ENCODE measurements at regions not wholly inside any gene's neighbourhood (a gene's known extent, or its start where the extent isn't known, plus 50 kb on each side); places are given as distances from the start of the nearest gene placed in this dataset.
"Not testable (repeated sequence)": the region's sequence is repeated elsewhere in the genome, so short reads cannot be mapped to it uniquely, and the experiment has no call there.

DNA sequence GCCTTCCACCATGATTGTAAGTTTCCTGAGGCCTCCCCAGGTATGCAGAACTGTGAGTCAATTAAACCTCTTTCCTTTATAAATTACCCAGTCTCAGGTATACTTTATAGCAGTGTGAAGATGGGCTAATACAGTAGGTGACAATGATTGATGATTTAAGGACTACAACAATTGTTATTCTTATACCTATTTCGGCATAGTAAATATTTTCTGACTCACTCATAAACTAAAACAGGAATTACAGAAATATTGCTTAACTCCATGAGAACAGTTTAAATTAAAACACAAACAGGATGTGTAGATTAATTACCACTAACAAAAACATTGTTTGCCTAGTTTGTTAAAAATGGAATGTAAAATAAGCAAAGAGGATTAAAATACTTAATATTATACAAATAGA lies 839.9 kb downstream of the LTN1 start:
- DNase-seq: no peak

DNA sequence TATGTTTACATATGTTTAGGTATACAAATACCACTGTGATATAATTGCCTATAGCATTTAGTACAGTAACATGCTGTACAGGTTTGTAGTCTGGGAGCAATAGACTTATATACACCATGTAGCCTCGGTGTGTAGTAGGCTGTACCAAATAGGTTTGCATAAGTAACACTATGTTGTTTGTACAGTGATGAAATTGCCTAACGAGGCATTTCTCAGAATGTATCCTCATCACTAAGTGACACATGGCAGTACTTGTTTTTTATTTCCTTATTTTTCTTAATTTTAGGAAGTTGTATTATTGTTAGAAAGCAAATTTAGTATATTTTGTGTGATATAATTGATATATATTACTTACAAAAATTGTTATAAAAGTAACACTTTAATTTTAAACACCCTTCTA lies 840.9 kb downstream of the LTN1 start:
- no peak for DNase-seq

DNA sequence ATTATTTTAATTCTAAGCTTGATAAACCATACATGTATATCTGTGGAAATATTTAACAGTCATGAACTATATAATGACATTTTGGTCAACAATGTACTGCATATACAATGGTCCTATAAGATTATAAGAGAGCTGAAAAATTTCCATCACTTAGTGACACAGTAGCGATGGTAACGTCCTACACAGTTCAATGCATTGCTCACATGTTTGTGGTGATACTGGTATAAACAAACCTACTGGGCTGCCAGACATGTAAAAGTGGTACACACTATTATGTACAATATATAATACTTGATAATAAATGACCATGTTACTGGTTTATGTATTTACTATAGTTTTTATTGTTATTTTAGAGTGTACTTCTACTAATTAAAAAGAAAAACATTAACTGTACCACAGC lies 841.9 kb downstream of the LTN1 start:
- no peak for DNase-seq

DNA sequence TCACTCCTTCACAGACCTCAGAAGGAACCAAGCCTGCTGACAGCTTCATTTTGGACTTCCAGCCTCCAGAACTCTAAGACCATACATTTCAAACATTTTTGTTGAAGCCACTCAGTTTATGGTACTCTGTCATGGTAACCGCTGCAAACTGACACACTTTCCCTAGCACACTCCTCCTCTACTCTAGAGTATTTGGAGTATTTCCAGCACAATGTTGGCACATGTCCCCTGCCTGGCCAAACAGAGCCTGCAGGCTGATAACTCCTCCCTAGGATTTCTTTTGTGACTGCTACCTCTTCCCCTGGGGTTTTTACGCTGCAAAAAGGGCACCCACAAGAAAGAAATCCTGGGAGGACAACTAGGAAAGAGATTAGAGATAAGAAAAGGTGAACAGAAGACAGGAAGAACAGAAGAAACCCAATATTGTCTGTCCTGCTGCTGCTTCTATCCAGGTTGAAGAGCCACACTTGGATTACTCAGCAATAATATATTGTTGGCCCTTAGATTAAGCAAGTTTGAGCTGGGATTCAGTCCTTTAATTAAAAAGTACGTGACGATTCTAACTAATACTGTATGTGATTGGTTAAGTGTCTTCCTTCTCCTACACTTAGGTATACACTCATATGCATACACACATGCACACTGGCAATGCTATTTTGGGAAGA lies 844.1 kb downstream of the LTN1 start:
- no peak for DNase-seq

DNA sequence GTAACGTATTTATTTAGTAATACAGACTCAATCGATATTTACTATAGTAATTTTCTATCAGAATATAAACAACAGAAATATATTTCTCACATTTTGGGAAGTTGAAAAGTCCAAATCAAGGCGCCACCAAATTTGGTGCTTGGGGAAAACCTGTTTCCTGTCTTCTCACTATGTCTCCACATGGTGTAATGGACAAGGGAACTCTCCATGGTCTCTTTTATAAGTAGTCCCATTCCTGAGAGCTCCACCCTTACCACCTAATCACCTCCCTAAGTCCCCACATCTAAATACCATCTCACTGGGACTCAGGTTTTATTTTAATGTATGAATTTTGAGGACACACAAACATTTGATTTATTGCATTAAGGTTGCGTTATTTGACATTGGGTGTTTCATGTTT lies 848.0 kb downstream of the LTN1 start:
- DNase-seq: no peak

DNA sequence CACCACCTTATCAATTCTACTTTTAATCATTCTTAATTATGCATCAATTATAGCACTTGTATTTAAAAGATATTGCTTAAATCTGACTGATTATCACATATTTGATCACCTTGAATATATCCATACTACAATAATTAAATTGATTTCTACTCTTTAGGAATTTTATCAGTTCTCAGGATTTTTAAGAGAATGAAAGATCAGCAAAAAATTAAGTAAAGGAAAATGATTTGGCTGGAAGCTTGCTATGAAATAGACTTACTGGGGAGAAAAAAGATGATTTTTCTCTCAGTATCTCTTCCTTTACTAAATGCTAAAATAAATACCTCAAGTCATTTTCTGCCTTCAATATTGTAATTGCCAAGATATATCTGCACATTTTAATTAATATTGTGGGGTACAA lies 848.6 kb downstream of the LTN1 start:
- no peak for DNase-seq

DNA sequence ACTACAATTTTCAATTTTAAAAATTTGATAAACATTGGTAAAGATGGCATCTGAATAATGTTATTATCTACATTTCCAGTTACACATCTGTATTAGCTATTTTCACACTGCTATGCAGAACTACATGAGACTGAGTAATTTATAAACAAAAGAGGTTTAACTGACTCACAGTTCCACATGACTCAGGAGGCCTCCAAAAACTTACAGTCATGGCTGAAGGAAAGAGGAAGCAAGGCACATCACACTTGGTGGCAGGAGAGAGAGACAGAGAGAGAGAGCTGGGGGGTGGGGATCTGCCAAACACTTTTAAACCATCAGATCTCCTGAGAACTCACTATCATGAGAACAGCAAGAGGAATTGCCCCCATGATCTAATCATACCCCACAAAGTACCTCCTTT lies 850.0 kb downstream of the LTN1 start:
- DNase-seq: no peak

DNA sequence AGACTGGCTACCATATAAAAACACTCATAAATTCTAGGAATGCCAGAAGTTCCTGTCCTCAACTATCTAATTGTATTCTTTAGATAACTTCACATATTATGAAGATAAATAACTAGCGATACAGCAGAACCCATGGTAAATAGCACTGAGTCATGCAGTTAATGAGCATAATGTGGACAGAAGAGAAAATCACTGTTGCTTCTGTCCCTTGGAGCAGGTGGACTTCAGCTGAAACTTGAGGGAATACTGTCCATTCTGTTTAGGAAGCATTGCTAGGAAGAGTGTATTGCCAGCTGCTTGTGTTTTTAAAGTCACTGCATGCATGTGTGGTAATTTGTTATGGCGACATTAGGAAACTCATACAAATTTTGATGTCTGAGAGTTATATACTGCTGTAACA lies 854.4 kb downstream of the LTN1 start:
- DNase-seq: no peak

DNA sequence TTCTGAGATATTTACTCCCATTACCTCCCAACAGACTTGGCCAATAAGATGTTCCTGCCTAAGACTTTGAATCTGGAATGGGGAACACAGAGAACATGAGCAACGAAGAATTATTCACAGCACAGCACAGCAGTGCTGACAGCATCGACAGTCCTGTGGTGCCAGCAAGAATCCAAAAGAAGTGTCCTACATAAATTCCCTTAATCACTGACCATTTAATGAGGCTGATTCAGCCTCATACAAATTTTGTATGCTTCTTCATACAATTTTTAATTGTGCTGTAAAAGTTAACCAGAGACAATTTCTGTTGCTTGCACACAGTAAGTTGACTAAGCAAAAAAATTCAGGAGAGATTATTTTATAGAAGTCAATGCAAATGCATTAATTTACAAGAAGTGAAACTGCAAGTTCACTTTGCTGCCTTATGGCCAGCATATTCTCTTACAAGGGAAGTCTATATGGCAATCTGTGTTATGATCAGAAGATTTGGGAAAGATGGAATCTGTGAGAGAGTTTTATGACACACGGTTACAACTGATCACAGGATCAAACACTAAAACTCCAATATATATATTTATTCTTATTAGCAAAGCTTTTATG lies 855.9 kb downstream of the LTN1 start:
- DNase-seq: no peak

DNA sequence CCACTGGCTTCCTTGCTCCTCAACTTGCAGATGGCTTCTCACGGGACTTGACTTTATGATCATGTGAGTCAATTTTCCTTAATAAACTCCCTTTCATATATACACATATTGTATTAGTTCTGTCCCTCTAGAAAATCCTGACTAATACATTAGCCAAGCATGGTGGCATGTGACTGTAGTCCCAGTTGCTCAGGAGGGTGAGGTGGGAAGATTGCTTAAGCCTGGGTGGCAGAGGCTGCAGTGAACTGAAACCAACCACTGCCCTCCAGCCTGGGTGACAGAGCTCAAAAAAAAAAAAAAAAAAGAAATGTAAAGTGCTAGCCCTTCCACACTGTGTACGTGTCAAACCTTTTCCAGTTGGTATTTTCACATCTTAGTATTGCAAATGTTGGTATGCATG lies 857.0 kb downstream of the LTN1 start:
- DNase-seq: no peak

DNA sequence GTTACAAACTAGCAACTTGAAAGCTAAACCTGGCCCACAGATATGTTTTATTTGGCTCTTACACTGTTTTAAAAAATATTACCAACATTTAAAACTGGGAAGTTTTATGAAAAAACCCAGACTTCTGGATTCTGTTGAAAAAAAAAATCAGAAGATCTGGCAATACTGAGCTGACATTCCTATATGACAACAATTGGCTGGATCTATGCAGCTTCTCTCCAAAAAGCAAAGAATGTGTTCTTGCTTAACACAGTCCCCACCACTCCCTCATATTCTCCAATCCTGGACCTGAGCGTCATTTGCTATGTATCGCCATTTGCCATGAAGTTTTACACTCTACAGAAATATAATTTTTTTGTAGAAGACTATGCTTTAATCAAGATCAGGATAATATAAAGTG lies 859.6 kb downstream of the LTN1 start:
- no peak for DNase-seq

DNA sequence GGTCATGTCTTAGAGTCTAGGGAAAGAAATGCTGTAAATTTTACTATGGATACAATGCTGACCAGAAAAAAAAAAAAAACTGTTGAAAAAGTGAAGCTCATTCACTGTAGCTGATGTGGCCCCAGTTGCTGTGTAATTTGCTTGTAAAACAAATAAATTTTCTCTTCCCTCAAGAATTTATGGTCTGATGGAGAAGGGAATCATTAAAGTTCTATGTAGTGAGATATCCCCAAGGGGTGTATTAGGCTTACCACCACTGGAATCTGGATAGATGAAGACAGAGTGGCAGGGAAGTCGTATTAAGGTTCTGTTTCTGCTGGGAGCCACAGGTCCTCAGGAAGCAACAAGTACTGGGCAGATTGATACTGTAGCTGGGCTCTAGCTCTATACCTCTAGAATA lies 860.0 kb downstream of the LTN1 start:
- no peak for DNase-seq

DNA sequence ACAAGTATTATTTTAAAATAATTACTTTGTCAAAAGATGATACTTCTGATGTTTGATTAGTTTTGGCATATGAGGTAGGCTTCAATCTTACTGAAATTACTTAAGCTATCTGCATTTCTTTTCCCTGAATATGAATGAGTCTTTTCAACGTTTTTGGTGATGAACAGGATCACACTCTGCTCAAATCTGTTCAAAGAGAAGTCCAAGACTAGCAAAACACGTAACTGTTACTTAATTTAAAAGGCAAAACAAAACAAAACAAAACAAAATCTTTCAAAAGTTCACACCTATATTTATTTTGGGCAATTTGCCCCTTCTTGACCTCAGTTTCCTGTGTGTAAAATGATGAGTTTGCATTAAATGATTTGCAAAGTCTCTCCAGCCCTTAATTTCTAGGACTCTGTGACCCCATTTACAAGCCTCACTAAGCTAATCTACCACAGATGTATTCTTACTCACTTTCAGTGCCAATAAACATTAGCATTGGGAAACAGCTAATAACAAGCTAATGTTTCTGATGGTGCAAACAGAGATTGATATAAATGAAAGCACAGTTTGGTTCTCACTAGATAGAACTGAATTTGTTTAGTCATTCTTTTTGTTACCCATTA lies 865.4 kb downstream of the LTN1 start:
- DNase-seq: no peak

DNA sequence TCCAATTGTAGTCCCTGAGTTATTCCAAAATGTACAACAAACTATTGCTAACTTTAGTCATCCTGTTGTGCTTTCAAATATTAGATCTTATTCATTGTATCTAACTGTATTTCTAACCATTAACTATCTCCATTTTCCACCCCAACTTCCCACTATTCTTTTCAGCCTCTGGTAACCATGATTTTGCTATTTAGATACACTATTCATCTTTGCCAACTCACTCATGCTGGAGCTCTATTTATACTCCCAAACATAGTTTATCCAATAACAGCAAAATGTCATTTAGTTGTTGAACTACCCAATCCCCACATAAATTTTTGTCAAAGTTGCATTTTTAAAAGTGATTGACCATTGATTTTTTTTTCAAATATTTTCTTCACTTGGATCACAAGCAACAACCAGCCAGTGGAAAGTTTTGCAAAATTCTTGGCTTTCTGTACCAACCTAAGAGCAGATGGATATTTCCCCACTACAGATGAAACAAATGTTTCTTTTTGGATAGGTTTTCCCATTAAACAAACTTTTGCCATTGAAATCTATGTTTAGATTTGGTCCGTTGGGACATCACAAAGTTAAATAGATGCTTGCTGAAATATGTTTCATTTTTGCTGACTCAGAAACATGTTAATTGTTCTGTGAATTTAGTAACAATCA lies 866.0 kb downstream of the LTN1 start:
- DNase-seq: no peak

DNA sequence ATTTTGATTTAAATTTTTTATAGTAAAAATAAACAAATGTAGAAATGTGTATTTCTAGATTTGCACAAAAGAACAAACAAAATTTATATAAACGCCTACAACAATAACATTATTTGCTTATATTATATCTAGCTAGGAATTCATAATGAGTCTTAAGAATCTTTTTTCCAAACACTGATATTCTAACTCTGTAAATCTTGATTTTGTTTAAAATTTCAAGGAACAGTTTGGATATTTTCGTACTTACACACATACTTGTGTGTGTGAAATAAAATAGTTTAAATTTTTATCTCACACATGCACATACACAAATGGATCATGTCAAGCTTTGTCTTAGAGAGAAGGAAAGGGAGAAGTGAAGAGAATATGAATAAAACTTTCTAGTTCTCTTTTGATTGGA lies 868.1 kb downstream of the LTN1 start:
- no peak for DNase-seq

DNA sequence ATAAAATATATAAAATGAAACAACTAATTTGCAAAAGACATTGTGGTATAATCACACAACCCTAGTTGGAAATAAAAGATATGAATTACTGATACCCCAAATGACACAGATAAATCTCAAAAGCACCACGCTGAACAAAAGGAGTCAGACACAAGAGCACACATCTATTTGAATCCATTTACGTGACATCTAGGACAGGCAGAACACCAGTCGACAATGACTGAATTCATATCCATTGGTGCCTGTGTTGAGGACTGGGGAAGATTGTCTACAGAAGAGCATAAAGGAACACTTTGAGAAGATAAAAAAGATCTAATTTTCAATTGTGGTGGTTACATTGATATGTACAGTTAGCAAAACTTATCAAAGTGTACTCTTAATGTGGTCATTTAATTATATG lies 874.1 kb downstream of the LTN1 start:
- no peak for DNase-seq

DNA sequence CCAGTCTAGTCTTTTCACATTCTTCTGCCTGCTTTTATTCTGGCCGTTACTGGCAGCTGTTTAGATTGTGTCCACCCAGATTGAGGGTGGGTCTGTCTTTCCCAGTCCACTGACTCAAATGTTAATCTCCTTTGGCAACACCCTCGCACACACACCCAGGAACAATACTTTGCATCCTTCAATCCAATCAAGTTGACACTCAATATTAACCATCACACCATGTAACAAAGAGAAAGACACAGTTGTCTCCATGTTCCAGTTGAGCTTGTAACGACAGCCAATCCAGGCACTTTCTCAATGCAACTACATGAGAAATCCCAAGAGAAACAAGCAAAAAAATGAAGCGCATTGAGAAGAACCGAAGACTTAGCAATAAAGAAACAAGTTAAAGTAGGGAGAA lies 877.7 kb downstream of the LTN1 start:
- not testable (repeated sequence) for DNase-seq

DNA sequence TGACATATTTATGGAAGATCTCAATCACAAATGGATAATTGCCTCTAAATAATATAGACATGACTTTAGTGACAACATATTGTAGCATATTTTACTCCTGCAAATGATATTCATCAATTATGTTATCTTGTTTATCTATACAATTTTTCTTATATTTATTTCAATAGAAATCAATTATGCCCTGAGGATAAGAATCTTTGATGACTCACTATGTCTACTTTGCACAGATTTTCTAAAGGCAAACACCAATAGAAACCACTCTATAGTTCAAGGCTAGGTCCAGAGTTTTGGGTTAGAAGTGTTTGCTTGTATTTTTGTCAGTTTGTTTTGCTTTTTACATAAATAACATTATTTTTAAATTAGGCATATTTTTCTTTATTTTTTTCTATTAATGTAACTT lies 879.0 kb downstream of the LTN1 start:
- no peak for DNase-seq

DNA sequence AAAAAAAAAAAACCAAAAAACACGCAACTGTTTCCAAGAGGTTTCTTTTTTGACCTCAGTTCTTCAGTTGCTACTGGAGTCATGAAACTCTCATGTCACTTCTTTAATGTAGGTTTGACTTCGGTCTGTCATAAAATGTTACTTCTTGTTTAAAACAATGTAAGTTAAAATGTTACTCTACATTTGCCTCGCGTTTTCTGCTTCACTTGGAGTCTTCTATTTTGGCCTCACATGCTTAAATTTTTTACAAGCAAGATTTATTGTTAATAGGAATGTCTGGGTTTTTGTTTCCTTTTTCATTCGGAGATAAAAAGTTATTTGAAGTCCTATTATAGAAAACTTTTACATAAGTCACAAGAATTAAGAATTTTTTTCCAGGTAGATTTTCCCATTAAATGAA lies 880.2 kb downstream of the LTN1 start:
- no peak for DNase-seq

DNA sequence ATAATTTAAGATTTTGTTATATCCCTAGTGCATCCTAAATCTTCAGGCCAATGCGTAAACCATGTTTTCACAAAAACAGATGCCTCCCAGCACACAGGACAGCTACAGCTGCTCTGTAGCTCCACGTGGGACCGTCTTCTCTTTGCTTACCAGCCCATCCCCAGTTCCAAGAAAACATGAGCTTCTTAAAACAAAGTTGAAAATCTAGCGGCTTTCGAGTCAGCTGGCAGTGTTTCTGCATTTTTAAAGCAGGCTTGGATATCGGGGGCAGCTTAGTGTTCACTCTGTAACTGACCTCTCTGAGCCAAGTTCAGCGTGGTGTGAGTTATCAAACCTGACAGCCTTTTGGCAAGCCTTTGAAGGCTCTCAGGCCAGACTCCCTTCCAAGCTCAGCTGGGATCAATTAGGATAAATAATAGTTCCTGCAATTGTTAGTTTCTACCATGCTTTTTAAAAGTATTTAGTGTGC lies 881.5 kb downstream of the LTN1 start:
- DNase-seq: no peak

DNA sequence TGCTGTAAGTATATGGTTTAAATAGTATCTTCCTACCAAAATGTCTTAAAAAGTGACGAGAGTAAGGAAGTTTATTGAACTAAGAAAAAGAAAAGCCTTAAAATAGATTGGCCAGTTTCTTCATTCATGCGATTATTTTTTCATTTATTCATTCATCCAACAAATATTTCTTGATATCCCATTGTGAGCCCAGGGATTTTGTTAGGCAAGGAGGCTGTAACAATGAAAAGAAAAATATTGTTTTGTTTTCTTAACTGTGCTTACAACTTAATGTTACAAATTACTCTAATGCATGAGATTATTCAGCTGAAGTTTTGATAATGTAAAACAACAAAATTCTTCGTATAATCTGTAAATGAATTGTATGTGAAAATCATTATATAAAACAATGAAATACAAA lies 882.0 kb downstream of the LTN1 start:
- DNase-seq: no peak

DNA sequence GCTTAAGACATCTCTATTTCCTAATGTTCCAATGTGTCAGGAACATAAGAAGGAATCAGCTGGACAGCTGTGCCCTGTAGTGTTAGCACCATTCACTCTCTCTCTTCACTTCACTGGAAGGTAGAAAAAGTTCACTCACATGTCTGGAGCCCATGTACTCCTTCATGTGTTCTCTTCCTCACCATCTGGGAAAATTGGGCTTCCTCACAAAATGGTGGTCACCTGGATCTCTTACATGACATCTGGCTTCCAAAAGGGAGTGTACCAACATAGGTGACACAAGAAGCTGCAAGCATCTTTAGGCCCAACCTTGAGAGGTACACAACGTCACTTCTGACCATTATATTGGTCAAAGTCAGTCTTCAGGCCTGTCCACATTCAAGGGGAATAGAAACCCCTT lies 882.6 kb downstream of the LTN1 start:
- no peak for DNase-seq

DNA sequence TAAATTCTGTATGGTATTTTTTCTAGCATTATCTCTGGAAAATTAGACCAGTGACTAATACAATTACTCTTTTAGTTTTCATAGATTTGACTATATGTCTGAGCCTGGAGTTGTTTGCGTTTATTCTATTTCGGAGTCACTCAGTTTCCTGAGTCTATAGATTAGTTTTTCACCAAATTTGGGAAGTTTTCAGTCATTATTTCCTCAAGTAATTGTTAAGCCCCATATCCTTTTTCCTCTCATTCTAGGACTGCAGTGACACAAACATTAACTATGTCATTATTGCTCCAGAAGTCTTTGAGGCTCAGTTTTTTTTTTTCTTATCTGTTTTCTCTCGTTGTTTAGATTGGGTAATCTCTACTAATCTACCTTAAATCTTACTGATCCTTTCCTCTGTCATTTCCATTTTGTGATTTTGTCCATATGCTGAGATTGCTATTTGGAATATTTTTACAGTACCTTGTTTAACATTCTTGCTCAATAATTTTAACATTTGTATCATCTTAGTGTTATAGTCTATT lies 886.2 kb downstream of the LTN1 start:
- no peak for DNase-seq

DNA sequence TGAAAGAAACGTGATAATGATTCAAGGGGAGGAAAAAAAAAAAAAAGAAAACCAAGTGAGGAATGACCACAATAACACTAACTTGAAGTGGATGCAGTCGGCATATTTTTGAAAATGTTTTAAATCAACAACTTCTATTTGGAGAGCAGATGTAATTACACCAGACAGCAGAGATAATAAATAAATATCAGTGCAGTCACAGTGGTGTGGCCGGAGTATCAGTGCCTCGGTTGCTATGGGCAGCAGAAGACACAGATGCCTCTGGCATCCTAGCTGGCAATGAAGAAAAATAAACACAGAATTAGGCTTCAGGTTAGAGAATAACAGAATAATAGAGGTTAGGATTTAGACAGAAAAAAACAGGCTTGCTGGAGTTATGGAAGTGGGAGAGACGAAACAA lies 888.3 kb downstream of the LTN1 start:
- no peak for DNase-seq

Measured in AML-193 (cell line).